GM18909 (cell line): ENCODE measurements at regions not wholly inside any gene's neighbourhood (a gene's known extent, or its start where the extent isn't known, plus 50 kb on each side); places are given as distances from the start of the nearest gene placed in this dataset.
"Not testable (repeated sequence)": the region's sequence is repeated elsewhere in the genome, so short reads cannot be mapped to it uniquely, and the experiment has no call there.

ENCODE experiments used
- ATAC-seq: cut with Tn5 transposase; IDR thresholded peaks from one replicate; pipeline ENCODE4 v1.9.1; 2021; ENCODE audit warnings: mild to moderate bottlenecking; ENCODE audit not compliant: unreplicated experiment, poor library complexity

DNA sequence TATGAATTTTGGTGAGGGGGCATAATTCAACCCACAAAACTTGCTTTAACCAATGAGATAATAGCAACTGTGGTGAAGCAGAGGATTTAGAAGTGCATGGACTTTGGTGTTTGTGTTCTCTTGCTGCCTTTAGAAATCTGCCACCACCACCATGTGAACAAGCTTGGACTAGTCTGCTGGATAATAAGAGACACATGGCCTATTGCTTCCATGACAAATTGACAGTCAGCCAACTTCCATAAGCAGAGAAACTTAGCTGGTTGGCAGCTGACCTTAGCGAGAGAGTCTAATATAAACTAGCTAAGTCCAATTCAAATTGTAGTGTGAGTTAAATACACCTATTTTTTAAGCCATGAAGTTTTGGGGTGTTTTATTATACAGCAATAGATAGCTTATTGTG, 482.1 kb upstream of the ANO5 start:
- ATAC-seq = no peak

DNA sequence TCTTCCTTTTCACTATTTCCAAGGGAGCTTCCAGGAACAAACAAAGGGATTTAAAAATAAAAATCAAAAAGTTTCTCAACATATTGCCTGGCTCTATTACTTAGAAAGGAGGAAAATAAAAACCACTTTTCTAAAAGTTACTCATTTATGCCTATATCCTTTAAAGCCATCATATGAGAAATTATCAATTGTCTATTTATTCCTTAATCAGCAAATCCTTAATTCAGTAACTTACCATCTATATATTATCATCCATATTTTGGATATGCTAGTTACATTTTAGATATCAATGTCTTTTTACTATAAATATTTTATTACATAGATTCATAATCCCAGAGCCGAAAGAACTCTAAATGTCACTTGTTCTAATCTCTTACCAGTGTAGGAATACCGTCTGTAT, 481.5 kb upstream of the ANO5 start:
- no peak for ATAC-seq

DNA sequence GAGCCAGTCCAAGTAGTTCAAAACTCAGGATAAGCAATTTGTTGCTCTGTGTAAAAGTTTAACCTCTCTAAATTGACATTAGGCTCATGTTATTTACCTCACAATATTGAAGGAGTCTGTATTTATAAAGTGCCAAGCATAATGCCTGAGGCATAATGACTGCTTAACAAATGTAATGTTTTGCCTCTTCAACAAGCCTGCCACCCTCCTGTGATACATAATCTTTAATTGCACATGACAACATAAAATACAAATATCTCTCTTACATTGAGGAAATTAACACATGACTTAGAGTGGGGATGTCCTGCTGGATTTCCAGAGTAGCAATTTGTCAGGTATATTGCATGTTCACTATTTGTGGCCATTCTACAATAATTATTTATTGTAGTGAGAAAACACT, 469.2 kb upstream of the ANO5 start:
- ATAC-seq = no peak

DNA sequence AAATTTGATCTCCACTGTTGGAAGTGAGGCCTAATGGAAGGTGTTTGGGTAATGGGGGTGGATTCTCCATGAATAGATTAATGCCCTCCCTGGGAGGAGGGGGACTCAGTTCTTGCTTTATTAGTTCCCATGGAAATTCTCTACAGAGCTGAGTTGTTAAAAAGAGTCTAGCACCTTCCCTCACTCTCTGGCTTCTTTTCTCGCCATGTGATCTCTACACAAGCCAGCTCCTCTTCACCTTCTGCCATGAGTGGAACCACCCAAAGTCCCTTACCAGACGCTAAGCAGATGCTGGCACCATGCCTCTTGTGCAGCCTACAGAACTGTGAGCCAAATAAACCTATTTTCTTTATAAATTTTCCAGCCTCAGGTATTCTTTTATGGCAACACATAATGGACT, 465.8 kb upstream of the ANO5 start:
- ATAC-seq = no peak

DNA sequence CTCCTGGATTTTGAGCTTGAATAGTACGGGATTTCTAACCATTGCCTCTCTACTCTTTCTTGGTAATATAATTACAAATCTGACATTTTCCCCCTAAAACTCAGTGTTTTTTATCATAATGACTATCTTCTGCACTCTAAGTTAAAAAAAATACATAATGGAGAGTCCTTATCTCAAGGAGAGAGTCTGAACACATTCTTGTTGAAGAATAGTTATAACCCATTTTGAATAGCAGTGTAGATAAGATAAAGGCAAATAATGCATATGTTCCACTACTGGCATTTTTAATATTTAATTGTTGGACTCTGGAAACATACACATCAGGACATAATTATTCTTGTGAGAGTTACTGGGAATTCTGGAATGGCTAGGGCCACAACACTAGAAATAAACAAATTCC, 456.5 kb upstream of the ANO5 start:
- no peak for ATAC-seq

DNA sequence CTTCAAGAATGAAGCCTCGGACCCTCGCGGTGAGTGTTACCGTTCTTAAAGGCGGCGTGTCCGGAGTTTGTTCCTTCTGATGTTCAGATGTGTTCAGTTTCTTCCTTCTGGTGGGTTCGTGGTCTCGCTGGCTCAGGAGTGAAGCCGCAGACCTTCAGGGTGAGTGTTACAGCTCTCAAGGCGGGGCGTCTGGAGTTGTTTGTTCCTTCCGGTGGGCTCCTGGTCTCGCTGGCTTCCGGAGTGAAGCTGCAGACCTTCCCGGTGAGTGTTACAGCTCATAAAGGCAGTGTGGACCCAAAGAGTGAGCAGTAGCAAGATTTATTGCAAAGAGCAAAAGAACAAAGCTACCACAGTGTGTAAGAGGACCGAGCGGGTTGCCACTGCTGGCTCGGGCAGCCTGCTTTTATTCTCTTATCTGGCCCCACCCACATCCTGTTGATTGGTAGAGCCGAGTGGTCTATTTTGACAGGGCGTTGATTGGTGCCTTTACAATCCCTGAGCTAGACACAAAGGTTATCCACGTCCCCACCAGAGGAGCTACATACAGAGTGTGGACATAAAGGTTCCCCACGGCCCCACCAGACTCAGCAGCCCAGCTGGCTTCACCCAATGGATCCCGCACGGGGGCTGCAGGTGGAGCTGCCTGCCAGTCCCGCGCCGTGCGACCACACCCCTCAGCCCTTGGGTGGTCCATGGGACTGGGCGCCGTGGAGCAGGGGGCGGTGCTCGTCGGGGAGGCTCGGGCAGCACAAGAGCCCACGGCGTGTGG, 440.2 kb upstream of the ANO5 start:
- ATAC-seq = not testable (repeated sequence)

DNA sequence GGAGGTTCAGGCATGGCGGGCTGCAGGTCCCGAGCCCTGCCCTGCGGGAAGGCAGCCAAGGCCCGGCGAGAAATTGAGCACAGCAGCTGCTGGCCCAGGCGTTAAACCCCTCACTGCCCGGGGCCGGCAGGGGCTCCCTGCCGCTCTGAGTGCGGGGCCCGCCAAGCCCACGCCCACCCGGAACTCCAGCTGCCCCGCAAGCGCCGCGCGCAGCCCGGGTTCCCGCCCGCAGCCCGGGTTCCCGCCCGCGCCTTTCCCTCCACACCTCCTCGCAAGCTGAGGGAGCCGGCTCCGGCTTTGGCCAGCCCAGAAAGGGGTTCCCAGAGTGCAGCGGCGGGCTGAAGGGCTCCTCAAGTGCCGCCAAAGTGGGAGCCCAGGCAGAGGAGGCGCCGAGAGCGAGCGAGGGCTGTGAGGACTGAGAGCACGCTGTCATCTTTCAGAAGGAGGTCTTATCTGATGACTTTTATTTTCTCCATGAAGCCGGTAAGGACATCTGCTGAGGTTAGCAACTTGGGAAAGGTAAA, 439.6 kb upstream of the ANO5 start:
- not testable (repeated sequence) for ATAC-seq

DNA sequence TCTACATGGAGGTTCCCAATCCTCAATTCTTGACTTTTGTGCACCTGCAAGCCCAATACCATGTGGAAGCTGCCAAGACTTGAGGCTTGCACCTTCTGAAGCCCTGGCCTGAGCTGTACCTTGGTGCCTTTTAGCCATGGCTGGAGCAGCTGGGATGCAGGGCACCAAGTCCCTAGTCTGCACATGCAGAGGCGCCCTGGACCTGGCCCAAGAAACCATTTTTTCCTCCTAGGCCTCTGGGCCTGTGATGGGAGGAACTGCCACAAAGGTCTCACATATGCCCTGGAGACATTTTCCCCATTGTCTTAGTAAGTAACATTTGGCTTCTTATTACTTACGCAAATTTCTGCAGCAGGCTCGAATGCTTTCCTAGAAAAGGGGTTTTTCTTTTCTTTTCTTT, 431.9 kb upstream of the ANO5 start:
- no peak for ATAC-seq

DNA sequence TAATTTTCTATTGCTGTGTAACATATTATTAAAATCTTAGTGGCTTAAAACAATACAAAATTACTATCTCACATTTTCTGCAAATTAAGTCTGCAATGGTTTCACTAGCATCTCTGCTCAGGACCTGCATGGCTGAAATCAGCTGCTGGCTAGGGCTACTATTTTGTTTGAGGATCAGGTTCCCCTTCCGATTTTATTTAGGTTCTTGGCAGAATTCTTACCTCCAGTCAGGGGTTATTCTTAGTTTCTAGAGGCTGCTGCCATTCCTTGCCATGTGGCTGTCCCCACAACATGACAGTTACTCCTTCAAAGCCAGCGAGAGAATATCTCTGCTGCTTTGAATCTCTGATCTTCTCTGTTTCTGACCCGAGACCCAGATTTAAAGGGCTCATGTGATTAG, 424.5 kb upstream of the ANO5 start:
- ATAC-seq = no peak

DNA sequence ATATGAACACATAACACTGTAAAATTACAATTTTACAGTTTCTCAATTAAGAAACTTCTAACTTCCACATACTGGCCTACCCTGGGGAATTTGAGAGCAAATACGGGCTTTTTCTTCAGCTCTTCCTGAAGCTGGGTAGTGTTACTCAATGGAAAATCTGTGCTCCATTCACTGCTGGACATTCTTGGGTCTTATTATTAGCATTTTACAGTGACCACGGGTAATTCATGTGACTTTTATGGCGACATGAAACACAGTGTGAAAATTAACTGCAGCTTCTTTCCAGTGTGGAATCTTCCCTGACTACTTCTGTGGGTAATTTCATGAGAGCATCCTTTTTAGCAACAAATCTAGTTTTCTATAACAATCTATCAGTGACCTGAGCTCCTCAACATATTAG, 423.7 kb upstream of the ANO5 start:
- no peak for ATAC-seq

DNA sequence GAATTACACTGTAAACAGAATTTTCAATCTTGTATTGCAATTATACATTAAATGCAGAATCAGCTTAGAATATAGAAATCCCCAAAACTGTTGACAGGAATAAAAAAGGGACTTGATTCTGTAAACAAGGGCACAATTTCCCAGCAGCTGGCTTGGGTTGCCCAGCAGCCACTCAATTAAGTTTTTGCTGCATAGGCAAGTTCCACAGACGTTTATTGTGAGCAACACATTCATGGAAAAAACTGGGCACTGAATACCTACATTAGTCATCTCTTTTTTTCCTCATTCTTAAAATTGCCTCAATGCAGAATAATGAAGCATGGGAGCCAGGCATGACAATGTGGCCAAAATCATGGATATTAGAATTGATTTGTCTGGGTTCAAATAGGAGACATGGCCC, 421.8 kb upstream of the ANO5 start:
- no peak for ATAC-seq

DNA sequence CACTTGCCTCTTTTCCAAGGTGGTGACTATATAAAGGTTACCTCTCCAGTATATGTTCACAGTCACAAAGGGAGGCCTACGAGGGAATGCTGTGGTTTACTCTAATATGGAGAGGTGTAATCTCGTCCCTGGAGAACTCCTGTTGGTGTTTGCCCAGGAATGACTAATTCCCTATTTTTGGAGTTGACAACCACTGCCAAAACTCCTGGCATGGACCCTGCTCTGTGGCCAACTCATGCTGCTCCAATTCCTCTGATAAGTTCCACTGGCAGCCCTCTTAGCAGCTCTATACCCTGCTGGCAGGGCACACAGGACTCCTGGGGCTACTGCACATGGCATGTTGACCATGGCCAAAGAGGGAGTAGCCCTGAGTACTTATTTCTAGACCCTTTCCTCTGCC, 418.7 kb upstream of the ANO5 start:
- ATAC-seq = no peak

DNA sequence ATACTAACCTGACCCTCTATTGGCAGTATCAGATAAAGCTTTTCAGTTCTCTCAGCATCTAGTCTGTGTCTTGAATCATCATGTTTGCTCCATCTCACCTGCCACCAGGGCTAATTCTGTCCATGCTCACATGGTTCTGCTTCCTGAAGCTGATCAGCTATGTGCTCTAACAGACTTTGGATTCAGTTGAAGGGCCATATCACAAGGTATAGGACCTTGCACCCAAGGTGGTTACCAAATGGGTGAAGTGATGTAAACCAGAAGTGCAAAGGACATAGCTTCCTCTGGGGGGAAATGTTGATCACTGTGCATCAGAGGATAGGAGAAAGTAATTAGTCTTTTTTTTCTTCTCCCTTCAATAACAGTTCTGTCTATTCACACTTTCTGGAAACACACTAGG, 417.0 kb upstream of the ANO5 start:
- no peak for ATAC-seq

DNA sequence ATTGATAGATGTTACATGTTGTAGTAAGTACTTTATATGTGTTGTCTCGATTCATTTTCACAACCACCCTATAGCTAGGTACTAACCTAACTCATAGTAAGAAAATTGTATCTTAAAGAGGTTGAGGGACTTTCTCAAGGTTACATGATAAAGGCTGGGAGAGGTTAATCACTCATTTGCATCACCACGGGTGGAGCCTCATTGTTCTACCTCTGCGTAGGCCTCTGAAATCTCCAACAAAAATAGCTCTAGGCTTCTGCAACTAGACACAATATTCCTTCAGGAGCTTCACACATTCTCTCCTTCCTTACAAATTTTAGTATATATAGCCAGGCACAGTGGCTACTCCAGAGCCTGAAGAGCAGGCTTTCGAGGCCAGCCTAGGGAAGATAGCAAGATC, 408.9 kb upstream of the ANO5 start:
- ATAC-seq = no peak

DNA sequence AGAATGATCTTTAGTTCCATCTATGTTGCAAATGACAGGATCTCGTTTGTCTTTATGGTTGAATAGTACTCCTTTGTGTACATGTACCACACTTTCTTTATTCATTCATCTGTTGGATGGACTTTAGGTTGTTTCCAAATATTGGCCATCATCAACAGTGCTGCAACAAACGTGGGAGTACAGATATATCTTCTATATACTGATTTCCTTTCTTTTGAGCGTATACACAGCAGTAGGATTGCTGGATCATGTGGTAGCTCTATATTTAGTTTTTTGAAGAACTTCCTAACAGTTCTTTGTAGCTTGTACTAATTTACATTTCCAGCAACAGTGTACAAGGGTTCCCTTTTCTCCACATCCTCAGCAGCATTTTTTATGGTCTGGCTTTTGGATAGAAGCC, 407.5 kb upstream of the ANO5 start:
- ATAC-seq = no peak

DNA sequence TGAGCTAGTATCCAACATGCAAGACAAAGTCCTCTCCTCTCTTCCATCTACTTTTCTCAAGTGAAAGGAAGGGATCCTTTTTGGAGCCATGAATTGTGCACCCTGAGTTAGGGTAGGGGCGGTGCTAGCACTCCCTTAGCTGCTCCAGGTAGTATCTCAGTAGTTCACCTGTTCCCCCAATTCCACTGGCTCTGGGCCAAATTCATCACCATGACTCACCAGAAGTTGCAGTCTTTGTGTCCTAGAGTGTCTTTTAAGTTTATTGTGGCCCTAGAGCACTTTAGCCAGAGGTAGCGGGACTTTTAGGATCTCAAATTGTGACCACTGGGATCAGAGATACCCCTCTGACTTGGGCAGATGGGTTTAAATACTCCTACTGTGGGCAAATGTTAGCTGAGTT, 398.6 kb upstream of the ANO5 start:
- ATAC-seq = no peak

DNA sequence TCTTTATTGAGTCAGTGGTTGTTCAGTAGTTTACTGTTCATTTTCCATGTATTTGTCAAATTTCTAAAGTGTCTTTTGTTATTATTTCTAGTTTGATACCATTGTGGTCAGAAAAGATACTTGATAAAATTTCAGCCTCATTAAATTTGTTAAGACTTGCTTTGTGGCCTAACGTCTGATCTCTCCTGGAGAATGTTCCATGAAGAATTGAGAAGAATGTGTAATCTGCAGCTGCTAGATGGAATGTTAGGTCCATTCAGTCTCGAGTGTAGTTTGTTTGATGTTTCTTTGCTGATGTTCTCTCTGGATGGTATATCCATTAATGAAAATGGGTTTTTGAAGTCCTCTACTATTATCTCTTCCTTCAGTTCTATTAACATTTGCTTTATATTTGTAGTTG, 394.7 kb upstream of the ANO5 start:
- no peak for ATAC-seq

DNA sequence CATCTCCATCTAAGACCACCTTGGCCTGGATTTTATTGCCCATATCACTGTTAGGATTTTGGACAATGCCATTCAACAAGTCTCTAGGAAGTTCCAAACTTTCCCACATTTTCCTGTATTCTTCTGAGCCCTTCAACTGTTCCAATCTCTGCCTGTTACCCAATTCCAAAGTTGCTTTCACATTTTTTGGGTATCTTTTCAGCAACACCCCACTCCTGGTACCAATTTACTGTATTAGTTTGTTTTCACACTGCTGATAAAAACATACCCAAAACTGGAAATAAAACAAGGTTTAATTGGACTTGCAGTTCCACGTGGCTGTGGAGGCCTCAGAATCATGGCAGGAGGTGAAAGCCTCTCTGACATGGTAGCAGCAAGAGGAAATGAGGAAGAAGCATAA, 388.4 kb upstream of the ANO5 start:
- ATAC-seq = not testable (repeated sequence)

DNA sequence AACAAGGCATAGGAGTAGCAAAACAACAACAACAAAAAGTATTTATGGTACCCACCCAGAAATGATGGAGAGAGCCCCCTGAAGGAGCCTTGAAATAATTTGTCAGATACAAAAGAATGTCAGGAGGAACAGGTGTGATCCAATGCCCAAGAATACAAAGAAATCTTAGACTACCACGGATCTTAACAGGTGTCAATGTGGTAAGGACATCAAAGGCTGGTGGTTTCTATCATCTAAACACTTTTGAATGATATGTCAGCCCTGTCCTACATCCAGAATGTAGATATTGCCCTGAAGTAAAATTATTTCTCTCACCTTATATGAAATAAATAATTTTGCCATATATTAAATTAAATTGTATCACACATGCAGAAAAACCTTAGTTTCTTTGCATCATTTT, 386.4 kb upstream of the ANO5 start:
- no peak for ATAC-seq

DNA sequence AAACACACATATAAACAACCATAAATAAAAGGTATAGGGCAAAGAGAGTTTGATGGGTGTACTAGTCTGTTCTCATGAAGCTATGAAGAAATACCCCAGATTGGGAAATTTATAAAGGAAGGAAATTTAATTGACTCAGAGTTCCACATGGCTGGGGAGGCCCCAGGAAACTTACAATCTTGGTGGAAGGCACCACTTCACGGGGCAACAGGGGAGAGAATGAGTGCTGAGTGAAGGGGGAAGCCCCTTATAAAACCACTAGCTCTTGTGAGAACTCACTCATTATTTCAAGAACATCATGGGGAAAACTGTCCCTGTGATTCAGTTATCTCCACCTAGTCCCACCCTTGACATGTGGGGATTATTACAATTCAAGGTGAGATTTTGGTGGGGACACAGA, 385.9 kb upstream of the ANO5 start:
- ATAC-seq = no peak

DNA sequence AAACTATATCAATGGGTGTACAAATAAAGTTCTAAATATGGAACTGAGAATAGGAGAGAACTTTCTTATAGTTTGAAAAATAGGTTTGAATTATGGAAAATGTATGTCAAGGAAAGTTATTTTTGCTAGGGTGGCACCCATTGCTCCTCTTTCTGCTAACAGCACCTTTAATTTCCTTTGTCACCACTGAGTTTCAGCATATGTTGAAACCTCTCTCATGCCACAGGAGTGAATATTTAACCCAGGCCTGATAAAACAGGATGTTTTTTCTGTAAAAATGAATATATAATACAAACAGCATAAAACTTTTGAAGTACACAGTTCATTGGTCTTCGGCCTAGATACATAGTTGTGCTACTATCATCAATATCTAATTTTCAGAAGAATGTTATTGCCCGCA, 385.5 kb upstream of the ANO5 start:
- ATAC-seq = no peak

DNA sequence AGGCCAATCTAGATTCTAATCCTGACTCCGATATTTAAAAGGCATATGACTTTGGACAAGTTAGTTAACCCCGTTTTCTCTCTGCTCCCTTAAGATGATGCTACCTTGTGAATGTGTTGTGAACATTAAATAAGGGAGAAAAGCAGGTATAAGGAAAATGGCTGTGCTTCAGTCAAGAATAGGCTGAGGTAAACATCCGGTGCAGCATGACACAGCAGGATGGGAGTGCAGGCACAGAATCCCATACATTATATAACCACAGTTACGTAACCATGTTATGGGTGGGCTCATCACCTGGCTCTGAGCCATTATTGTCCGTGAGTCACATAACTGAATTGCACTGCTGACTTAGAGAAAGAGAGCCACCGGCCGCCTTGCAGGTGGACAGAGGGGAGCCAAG, 382.2 kb upstream of the ANO5 start:
- ATAC-seq = no peak

DNA sequence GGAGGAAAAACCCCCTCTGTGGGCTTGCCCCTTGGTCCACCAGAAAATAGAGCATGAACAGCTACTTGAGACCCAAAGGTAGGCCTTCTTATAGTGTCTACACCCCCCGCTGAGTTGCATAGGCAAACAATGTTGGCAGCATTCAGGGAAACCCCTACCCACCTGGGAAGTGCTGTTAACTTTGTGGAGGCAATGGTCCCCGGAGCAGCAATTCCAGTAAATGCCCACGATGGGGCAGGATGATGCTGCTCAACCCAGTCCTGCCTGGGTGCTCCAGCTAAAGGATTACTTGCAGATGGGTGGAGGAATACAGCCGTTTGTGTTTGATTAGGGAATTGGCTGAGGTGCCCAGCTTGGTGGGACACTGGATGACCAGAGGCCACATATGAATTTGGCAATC, 381.3 kb upstream of the ANO5 start:
- ATAC-seq = no peak
